ENCODE measurements at regions not wholly inside any gene's neighbourhood (a gene's known extent, or its start where the extent isn't known, plus 50 kb on each side); places are given as distances from the start of the nearest gene placed in this dataset.
A peak's percentile ranks its signal among the peaks of the same experiment; 100 is the strongest.
"Not testable (repeated sequence)": the region's sequence is repeated elsewhere in the genome, so short reads cannot be mapped to it uniquely, and the experiment has no call there.

DNA sequence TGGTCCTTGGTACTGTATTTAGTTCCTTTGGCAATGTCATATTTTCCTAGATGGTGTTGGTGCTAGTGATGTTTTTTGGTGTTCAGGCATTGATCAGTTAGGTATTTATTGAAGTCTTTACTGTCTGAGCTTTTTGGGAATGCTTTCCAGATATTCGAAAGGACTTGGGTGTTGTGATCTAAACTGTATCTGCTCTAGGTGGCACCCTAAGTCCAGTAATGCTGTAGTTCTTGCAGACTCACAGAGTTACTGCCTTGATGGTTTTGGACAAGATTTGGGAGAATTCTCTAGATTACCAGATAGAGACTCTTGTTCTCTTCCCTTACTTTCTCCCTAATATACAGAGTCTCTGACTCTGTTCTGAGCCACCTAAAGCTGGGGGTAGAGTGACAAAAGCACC lies 513.6 kb upstream of the PITX2 start:
- DNase-seq (ENCODE audit: low read depth): peak; percentile 29

DNA sequence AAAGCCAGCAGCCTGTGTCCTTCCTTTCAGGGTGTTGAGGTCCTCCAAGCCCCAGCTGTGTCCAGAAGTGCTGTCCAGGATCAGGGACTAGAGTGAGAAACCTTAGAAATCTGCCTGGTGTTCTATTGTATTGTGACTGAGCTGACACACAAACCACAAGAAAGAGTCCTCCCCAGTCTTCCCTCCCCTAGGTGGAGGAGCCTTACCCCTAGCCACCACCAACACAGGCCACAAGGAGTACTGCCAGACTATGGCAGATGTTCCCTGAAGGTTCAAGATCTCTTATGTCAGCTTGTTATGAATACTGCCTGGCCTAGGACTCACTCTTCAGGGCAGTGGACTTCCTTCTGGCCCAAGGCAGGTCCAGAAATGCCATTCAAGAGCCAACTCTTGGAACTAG lies 514.1 kb upstream of the PITX2 start:
- no peak for DNase-seq (ENCODE audit: low read depth)

DNA sequence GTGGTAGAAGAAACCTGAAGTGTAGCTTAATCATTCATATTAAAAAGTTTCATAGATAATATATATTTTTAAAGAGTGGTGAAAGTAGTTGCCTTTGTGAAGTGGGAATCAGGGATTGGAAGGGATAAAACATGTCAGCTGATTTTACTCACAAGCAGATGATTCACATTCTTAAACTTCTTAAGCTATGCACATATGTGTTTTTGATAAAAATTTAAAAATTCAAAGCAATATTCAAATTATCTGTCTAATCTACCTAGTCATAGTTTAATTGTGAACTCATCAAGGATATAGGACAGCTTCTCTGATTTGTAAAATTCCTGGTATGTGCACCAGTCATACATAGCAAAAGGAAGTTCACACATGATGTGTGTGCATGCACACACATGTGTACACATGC lies 520.6 kb upstream of the PITX2 start:
- no peak for DNase-seq (ENCODE audit: low read depth)

DNA sequence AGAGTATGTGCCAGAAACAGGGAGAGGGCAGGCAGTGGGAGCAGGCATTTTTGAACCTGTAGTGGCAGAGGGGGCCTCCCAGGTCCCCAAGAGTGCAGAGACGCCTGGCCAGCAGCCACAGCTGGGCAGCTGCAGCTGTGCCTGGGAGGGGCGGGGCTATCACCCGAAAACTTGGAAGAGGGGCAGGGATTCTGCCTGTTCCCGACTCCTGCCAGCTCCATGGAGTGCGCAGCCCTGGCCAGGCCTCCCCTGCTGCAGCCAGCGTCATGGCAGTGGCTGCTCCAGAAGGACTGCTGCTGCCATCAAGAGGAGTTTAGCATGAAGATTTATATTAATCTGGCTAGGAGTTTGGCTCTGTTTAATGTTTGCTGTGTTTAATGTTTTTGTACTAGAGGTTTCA lies 532.1 kb upstream of the PITX2 start:
- no peak for DNase-seq (ENCODE audit: low read depth)

DNA sequence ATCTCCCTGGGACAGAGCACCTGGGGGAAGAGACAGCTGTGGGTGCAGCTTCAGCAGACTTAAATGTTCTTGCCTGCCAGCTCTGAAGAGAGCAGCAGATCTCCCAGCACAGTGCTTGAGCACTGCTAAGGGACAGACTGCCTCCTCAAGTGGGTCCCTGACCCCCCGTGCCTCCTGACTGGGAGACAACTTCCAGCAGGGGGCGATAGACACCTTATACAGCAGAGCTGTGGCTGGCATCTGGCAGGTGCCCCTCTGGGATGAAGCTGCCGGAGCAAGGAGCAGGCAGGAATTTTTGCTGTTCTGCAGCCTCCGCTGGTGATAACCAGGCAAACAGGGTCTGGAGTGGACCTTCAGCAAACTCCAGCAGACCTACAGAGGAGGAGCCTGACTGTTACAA lies 541.7 kb upstream of the PITX2 start:
- not testable (repeated sequence) for DNase-seq (ENCODE audit: low read depth)

DNA sequence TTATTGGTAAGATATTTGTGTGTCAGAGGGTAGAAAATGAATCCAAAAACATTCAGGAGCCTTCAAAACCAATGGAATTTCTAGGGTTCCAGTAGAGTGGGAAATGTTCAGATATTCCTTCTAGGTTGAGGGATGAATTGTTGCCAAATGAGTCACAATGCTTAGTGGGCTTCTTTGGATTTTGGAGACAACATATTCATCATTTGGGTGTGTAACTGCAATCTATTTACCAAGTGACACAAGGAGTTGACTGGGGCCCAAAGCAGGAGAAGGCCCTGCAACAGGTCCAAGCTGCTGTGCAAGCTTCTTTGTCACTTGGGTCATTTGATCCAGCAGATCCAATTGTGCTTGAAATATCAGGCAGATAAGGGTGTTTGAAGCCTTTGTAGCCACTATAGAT lies 551.5 kb upstream of the PITX2 start:
- DNase-seq (ENCODE audit: low read depth): no peak

DNA sequence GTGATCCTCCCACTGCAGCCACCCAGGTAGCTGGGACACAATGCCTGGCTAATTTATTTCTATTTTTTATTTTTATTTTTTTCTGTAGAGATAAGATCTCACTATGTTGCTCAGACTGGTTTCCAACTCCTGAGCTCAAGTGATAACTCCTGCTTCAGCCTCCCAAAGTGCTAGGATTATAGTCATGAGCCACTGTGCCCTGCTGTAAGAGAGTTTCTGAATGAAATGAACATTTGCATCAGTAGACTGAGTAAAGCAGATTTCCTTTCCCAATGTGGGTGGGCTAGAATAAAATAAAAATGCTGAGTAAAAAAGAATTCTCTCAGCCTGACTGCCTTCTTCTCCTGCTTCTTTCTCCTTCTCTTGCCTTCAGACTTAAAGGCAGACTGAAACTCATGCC lies 555.4 kb upstream of the PITX2 start:
- no peak for DNase-seq (ENCODE audit: low read depth)

DNA sequence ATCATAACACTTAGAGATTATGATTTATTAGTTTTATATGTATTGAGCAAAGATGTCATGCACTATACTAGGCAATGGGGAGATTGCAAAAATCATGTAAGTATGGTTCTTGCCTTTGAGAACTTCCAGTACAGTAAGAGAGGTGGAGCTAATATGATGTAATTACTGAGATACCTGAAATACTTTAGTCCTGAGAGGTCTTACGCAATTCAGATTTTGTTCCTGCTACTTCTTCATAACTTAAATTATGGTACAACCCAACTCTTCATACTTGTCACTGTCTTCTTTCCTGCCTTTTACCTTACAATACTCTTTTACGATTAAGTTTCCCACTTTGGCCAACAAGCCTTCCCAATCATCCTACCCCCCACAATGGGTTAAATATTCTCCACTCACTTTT lies 564.2 kb upstream of the PITX2 start:
- no peak for DNase-seq (ENCODE audit: low read depth)

DNA sequence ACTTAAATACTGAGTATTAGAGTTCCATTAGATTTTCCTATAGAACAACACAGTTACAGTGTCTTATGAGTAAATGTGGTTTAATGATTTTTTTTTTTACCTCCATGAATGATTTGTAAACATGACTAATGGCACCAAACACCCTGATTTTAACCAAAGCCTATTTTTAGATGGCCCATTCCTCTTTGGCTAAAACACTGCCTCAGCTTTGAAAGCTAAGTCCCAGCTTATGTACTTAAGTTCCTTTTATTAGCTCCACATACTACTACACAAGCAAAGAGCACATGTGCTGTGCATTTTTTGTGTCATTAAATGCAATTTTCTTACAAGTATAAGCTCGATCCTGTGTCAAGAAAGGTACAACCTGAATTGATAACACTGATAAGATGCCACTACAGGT lies 575.6 kb upstream of the PITX2 start:
- no peak for DNase-seq (ENCODE audit: low read depth)

DNA sequence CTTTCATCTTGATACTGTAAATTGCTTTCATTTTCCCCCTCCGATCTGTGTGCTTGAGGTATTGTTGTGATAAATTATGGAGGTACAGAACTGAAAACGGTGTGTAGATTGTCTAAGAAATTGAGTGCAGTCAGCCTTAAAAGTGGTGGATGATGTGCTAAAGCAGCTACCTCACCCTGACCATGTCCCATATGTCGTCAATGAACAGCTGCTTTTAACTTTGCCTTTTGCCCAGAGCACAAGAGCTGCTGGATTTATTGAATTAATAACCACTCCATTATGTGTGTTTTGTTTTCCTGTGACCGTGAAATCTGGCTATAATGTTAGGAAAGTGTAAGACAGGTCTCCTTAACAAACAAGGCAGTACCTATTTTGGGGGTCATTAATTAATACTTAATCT lies 581.9 kb upstream of the PITX2 start:
- DNase-seq (ENCODE audit: low read depth): no peak

DNA sequence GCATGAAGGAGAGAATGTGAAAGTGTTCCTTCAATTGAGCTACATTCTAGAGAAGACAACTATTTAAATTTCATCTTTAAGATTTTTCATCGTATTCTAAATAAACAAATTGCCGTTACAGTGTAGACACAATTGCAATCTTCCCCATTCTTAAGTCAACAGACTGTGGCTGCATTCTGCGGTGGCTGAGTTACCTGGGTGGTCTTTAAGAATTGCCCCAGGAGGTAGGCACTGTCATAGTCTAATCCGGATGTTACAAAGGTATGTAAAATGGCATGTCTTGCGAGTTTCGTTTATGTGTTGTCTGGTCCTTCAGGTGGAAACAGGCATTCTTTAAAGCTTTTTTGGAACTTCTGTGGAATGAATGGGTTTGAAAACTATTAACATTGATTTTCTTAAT lies 586.1 kb upstream of the PITX2 start:
- no peak for DNase-seq (ENCODE audit: low read depth)

DNA sequence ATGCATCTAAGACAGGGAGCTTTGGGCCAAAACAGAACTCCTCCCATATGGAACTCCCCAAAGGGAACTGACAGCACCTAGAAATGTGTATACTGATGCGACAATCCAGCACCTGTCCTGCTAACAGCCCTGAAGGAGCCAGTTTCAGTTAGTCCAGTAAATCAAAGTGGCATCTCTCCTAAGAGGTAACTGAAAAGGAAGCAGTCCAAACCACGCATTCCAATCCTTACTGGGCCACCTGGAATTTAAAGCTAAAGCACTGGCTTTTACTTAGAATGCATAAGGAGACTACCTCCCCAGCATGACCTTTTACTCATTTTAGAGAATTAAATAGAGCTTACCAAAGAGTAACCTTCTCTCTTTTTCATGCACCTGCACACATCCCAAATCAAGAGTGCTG lies 586.8 kb upstream of the PITX2 start:
- DNase-seq (ENCODE audit: low read depth): no peak

DNA sequence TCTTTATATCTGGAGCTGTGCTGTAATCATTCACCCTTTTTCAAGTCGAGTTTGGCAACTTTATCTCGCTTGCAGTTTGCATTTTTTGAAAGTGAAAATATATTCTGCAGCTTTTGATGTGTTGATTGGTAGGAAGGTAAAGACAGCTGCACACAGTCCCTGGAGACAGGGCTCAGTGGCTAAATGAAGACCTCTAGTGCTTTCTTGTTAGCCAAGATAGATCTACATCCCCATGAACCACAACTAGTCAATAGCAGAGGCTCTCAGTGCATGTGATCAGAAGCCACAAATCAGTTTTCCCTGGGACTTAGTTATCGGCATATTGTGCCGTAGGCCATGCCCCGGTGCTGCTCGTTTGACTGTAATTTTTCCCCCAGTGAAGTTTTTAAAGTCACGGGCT lies 587.7 kb upstream of the PITX2 start:
- no peak for DNase-seq (ENCODE audit: low read depth)

DNA sequence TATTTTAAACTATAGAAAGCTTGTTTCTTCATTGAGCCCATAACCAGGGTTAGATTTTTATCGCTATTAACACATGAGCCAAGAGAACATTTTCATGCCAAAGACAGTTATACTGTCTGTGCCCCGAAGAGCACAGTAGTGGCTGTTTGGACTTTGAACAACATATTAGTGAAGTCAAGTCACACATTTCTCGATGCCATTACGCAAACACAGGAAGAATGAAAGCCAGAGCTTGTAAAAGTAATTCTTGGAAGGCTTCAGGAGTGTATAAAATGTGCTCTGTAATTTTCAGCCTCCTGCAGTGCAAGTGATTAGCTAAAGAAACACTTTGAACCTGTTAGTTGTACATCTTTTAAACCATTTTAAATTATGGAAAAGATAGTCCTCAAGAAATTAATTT lies 590.7 kb upstream of the PITX2 start:
- no peak for DNase-seq (ENCODE audit: low read depth)

DNA sequence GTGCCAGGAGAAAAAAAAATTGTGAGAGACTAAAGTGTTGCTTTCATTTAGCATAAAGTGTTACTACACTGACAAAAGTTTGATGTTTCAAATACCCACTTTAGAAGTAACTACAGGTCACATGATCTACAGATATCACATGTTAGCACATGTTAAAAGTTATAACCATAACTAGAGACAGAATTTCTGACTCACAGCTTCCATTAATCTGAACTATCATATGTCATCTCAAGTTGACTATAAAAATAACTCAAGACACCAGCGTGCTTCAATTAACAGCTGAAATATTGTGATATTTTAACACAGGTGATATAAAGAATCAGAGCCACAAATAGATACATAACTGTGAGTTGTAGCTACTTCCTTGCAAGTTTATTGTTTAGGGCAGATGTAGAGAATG lies 591.5 kb upstream of the PITX2 start:
- no peak for DNase-seq (ENCODE audit: low read depth)

DNA sequence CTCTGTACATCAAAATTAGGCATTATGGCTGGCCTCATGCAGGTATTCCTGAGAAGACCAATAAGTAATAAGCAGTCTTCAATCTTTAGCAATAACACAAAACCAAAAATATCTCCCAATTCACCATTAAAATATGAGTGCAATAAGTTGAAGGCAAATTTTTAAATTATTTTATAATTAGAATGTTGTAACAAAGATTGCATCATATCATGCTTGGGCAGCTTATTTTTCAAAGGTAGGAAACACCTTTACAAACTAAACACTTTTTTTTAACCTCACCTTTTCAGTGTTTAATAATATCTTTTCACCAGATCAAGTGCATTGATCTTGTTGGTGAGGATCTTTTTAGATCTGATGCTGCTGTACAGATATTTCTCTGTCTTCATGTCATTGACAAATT lies 592.9 kb upstream of the PITX2 start:
- no peak for DNase-seq (ENCODE audit: low read depth)

DNA sequence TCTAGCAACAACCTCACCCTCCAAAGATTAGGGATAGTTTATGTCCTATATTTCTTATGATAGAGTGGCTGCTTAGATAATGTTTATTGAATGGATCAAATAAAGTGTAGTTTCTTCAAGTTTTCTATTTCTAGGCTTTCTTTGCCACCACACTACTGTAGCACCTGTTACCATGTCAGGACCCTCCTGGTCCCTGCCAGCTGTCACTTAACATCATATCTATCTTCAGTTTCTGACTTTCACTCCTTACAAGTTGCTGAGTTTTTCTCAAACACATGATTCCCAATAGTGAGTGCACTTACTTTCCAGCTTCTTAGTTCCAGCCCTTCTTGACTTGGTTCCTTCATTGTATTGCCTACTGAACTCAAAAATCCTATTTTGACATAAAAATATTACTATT lies 593.9 kb upstream of the PITX2 start:
- no peak for DNase-seq (ENCODE audit: low read depth)

DNA sequence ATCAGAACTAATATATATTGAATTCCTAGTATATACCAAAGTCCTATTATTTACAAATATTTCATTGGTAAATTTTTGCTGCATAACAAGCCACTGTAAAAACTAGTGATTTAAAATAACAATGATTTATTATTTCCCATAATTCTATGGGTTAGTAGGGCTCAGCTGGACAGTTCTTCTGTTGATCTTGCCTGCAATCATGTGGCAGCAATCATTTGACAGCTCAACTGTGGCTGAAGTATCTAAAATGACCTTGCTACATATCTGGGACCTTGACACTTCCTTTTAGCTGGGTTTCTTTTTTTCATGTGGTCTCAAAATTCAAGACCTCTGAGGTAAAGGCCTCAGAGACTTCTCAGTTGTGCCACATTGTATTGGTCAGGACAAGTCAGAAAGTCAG lies 598.5 kb upstream of the PITX2 start:
- DNase-seq (ENCODE audit: low read depth): no peak

DNA sequence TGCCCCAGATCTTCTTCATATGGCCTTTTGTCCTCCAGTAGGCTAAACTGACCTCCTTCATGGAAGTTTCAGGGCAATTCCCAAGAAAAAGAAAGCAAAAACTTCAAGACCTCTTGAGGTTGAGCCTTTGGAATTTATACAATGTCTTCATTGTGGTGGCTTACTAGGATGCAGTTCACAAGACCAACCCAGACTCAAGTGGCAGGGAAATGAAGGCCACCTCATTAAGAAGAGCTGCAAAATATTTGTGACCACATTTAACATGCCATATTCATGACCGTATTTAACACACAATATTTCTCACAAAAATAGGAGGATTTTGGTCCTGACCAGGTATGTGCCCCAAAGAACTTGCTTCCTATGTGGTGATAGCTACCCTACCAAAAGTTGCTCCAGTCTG lies 605.5 kb upstream of the PITX2 start:
- DNase-seq (ENCODE audit: low read depth): no peak

DNA sequence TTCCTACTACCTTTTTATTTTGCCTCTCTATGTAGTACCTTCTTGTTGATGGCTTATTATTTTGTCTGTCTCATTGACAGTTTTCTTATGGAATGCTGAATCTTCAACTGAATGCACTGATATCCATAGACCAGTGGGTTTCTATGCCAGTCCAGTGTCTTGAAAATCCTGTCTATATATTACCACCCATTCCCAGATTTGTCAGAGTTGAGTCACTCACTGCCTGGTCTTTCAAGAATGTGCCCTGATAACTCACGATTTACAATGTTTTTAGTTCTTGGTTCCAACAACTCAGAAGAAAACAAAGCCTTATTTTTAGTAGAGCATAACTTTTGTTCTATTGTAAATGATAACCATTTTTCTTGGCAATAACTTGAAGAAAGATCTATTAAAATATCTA lies 606.0 kb upstream of the PITX2 start:
- DNase-seq (ENCODE audit: low read depth): no peak

DNA sequence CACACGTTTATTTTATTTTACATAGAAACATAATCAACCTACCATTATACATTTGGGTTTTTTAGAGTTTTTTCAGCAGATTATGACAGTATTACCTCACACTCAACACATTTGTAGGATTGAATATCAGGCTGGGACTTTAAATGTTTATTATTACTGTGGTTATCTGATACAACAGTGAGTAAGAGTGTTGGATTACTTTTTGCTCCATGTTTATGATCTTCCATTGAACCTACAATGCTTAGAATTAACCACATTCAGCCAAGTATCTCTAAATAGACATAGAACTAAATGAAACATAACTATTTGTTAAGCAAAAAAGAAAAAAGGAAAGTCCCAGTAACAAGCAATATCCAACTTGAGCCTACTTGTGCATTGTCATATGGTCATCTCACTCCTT lies 607.4 kb upstream of the PITX2 start:
- DNase-seq (ENCODE audit: low read depth): no peak

DNA sequence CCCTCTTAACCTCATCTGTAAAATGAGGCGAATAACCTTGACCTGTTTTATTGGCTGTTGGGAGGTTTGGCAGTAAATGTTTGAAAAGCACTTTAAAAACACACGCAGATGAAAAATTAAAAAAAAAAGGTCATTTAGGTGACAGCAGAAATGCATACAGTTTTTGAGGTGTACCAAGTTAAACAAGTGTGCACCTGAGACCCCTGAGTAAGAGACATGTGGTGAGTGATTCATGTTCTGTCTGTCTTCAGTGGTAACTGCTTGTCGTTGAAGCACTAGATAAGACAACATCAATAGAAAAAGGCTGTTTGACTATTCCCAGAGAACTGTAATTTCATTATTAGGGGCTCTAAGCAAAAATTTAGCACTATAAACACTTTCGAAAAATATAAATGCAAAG lies 608.4 kb upstream of the PITX2 start:
- DNase-seq (ENCODE audit: low read depth): no peak

DNA sequence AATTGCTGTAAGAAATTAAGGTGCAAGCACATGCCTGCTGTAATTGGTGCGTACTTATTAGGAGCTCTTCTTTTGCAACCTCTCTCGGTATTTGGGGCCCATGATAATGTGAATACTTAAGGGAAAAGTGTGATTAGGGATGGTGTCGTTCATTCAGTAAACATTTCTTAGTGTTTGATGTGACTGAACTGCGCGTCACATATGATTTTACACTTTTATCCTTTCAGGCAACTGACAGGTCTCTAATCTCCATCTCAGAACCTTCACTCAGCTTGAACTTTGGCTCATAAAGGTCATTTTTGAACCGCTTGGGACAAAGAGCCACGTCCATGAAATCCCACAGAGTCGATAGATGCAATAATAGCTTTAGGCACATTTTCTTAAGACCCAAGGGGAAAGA lies 612.1 kb upstream of the PITX2 start:
- DNase-seq (ENCODE audit: low read depth): no peak

DNA sequence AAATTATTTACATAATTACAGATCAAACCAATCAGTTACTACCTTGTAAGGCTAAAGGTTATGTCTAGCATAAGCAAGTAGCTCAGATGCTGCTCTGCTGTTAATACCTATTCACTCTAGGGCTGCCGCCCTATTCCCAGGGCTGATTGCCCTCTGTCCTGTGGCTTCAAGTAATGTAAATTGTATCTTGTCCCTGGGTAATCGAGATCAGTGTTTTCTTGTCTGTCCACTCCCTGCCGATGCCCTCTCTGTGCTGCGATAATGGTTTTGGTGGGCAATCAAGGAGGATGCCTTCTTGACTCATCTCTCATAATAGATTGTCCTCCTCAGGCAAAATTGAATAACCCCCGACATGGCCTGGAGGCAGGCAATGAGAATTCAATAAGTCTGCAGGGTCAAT lies 641.0 kb upstream of the PITX2 start:
- no peak for DNase-seq (ENCODE audit: low read depth)

DNA sequence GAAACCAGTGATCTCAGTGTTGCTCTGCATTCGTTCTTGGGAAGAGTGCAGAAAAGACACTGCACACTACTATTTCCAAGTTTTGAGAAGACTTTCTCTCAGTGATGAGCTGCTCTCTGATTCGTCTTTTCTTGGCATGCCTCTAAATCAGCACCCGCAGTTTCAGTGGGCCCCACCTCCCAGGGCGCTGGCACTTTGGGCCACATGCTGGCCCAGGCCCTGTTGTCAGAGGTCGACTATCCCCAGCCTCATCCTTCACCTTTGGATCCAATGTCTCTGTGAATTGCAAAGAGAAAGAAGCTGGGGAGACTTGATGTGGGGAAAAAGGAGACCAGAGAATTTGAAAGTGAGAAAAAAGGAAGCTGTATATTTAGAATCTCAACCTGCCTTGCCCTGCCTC lies 644.1 kb upstream of the PITX2 start:
- DNase-seq (ENCODE audit: low read depth): no peak

DNA sequence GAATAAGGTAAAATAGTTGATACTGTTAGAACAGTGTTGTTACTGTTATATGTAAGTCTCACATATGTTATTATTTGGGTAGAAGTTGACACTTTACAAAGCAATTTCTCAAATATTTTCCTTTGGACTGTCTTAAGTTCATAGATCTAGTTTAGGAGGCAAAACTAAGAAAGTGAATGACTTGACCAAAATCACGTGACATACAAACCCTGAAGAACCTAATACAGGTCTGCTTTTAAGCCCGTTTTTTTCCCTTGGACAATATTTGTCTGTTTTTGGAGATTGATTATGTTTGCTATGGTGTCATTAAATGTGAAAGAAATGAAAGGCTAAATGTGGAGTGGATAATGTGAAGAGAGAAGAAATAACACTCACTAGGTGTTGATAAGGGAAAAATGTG lies 644.9 kb upstream of the PITX2 start:
- DNase-seq (ENCODE audit: low read depth): no peak
